HG02938 (cell line): ENCODE measurements at regions not wholly inside any gene's neighbourhood (a gene's known extent, or its start where the extent isn't known, plus 50 kb on each side); places are given as distances from the start of the nearest gene placed in this dataset.
A peak's percentile ranks its signal among the peaks of the same experiment; 100 is the strongest.

Source experiments
- ATAC-seq: cut with Tn5 transposase; IDR thresholded peaks from one replicate; pipeline ENCODE4 v1.9.1; 2021; ENCODE audit warnings: mild to moderate bottlenecking, moderate library complexity; ENCODE audit not compliant: unreplicated experiment

DNA sequence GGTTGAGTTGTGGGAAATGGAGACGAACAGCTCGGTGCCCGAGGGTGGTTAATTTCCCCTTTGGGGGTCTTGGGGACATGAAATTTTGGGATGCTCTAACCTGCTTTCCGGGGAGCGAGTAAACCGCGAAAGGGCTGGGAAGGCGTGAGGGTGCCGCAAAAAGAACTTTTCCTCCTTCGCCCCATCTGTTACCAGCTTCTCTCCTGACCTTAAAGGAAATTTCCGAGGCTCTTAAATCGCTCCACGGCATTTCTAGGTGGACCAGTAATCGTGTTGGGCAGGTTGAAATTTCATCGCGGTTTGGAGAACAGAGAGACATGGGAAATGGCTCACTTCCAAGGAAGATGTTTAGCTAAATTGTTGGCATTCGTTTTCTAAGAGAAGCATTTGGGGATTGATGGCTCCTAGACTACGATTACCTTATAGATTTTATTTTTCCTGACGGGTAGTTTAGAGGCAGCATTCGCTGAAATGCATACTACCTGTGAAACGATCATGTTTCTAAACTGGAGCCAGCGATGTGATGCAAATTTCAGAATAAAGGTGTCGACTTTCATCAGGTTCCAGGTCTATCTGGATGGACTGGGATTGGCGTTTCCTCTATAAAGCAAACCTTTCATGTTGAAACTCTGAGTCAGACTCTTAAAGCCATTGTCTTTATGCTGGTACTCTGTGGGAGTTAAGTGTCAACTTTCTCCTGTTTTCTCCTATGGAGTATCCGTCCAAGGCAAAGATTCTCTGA lies 414.5 kb downstream of the PCNX1 start:
- no peak for ATAC-seq

DNA sequence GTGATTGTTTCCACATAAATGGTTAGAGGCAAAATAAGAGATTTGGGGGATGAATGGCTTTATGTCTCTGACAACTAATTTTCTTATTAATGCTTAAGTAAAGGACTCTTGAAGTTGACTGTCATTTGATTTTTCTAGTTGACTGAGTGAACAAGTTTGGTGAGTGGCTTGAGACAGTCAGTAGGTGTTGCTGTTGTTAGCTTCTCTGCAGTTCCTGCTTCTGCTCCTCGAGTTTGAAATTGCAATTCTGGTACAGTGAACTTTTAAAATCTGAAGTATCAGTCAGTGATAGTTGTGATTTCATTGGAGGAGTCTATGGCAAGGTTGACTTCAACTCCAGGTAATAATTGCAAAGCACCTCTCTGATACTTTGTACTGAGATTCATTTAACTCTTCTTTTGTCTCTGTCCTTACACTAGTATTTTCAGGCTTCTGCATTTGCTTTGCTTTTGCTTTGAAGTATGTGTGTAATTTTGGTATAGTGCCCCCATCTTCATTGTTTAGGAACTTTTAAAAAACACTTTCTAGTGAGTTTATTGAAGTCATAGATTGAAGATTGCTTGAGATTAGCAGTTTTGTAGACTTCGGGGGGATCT lies 415.5 kb downstream of the PCNX1 start:
- ATAC-seq, result no peak

DNA sequence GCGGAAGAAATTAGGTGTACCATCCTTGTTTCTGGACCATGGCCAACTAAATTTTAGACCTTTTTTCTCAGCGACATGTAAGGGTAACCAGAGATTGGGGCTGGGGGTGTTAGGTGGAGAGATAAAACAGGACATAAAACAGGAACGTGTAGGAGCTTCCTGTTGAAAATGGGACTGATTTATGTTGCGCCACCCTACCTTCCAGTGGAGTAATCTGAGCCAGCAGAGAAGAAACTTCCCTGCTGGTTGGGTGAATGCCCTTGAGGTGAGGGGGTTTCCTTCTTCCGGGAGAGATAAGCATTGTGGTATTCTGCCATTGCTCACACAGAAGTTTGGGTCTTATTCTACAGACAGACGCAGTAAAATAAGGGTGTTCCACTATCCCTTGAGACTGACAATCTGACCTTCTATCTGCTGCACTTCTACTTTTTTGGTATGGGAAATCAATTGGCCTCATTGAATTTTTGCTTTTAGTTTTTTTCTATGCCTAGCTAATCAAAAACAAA lies 417.6 kb downstream of the PCNX1 start:
- no peak for ATAC-seq

DNA sequence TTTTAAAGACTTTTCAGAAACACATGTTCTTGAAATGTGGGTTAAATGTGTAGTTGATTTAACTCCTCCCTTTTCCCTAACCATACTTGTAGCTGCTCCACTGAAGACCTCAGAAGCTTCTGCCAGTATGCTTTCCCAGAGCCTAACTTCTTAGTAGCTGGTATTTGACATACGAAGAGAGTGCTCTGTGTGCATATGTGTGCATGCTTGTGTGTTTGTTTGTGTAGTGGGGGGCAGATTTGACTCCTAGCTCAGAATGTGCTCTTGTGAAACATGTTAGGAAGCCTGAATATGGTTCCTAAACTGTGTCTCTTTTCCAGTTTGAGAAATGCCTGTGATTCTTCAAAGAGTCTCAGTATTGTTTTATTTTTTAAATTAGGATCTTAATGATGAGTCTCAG lies 420.4 kb downstream of the PCNX1 start:
- ATAC-seq, result no peak

DNA sequence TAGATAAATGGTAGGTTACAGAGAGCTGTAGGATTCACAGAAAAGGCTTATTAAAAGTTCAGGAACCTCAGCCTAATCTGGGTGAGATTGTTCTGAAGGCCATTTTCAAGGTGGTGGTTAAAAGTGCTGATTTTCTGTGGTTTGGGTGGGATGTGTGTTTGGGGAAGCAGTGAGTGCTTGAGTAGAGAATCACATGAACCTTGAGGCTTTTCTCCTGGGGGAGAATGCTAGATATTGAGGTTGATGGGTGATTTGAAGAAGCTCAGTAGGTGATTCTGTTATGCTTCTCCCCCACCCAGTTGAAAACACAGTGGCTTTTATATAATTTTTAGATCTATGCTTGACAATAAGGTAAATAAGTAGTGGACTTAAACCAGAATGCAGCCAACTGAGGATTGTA lies 420.9 kb downstream of the PCNX1 start:
- no peak for ATAC-seq

DNA sequence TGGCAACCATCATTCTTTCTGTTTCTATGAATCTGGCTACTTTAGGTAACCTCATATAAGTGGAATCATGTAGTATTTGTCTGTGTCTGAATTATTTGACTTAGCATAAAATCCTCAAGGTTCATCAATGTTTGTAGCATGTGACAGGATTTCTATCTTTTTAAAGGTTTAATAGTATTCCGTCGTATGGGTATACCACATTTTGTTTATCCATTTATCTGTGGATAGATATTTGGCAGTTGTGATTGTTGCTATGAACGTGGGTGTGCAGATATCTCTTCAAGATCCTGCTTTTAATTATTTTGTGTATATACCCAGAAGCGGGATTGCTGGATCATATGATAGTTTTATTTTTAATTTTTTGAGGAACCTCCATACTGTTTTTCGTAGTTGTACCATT lies 421.7 kb downstream of the PCNX1 start:
- ATAC-seq, result no peak

DNA sequence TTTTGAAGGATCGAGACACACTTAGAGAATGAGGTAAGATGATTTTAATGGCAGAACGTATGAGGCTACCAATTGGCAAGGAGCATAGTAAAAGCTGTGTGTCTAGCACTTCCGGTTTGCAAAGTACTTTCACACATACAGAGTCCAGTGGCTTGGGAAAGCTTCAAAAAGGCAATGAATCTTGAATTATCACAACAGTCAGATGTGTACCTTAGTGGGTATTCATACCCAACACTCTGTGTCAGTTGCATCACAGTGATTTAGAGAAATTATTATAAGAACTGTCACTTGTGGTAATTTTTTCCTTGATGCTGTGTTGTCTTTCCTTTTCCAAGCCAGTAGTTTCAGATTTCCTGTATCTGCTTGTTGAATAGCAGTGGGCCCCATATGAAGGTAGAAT lies 424.1 kb downstream of the PCNX1 start:
- ATAC-seq, result no peak

DNA sequence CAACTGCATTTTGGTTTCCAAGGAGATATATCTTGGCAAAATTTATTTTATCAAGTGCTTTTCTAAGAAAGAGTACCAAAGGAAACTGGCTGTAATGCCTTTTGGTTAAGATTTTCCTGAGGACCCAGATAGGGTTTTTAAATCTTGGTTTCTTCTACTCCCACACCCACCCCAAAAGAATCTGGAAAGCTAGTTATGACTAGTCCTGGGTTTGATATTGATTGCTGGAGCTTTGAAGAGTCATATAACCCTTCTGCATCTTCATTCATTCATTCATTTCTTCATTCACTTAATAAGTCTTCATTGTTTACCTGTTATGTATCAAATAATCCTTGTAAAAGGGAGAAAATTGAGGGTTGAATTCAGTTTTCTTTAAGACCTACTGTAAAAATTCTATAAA lies 425.2 kb downstream of the PCNX1 start:
- no peak for ATAC-seq

DNA sequence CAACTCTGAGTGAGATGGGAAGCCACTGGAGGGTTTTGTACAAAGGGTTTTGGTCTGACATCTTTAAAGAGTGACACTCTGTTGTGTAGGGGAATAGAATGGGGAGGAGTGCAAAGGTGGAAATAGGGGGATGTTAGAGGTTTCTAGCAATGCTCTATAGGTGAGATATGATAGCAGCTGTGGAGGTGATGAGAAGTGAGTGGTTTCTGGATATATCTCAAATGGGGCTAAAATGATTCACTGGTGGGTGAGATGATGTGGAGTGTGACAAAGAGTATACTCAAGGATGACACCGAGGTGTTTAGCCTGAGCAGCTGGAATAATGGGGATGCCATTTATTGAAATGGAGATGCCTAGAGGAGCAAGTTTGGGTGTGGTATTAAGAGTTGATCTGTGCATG lies 426.4 kb downstream of the PCNX1 start:
- no peak for ATAC-seq

DNA sequence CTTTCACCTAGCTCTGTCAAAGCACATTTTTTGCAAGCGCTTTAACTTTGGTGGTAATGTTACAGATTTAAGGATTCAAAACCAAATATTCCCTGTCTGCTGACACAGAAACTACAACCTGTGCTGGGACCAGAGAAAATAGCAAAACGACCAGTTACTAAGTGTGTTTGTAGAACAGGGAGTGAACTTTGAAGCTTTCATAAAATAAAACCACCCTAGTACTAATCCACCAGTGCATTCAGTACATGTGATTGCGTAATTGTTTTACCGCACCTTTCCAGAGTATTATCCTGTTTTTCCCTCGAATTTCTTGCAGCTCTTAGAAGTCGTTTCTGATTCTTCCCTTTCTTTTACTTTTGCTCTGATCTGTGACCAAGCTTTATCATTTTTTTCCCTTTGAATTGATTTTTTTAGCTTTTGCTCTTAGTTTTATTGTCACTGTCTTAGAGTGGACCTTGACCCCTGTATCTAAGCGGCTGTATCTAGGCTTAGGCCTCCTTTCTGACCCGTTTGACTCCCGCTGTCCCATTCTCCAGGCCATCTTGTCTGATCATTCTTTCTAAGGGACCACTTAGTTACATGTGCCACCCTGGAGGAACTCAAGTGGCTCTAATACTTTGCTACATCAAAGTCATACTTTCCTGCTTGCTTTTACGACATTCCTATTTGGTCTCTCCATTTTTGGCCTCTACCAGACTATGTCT lies 429.4 kb downstream of the PCNX1 start:
- no peak for ATAC-seq

DNA sequence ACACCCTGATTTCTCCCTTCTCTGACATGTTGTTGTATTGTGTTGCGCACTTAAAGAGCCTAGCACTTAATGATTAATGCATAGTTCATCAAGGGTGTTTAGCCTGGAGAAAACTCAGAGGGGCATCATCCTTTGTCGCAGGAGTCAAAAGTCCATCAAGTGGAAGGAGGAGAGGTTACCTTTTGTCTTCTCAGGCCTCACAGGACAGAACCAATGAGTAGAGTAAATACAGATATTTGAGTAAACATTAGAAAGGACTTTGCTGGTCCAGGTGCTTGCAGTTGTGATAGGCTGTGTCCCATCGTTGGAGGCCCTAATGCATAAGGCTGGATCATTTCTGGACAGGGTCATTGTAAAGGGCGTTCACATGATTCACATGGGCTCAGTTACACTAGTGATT lies 430.9 kb downstream of the PCNX1 start:
- no peak for ATAC-seq

DNA sequence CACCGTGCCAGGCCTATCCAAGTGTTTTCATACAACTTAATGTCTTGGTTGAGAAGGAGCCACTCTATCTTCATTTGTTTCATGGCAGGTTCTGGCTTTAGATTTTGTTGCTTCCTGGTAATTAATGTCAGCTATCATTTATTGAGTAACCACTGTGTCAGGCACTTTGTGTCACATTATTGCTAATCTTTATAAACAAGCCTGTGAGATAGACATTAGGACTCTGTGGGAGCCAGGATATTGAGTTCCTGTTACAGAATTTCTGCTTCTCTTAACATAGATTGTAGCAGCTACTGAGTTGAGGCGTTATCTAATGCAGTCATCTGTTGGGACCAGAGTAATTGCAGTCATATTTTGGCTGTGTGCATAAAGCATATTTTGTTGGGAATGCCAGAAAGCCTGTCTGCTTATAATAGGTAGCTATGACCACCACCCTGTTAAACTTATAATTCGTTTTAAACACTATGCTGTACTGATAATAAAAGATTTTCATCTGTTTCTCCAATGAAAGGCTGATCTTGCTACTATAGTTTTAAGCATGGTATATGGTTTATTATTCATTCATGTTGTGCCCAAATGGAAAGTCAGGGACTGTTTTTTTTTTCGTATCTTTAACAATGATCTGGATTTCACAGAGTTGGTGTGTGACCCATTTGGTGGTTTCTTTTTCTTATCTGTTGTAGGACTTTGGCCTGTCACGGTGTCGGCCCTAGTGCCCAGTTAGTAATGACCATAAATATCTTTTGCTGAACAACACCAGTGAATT lies 432.6 kb downstream of the PCNX1 start:
- ATAC-seq, result no peak

DNA sequence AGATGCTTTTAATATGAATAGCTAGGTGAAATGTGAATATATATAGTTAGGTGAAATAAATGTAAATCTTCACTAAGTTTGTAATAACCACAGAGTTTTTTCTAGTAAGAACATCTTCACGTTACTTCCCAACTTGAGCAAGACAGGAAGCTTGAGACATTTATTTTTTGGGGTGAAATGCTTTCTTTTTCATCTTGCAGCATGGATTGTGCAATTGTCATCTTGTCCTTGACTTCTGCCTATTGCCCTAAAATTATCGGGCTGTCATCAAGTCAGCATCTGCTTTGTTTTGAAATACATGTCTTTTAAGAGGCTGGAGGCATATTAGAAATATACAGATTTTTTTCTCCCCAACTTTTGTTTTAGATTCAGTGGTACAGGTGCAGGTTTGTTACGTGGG lies 433.9 kb downstream of the PCNX1 start:
- ATAC-seq, result no peak

DNA sequence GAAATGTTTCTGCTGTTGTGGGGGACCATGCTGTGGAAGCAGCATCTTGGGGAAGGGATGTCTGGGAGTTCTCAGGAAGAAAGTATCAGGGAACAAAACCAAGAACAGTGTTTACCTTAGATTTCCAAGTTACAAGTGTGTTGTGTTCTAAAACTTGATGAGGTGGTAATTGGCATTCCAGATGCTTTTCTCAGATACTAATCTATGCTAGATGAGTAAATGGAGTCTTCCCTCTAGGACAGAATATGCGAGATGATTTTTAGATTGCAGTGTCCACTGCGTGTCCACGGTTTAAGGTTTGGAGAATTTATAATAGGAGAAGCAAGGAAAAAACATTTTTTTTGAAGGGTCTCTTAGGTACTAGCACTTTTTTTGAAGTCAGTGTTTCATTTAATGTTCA lies 436.5 kb downstream of the PCNX1 start:
- ATAC-seq, result no peak

DNA sequence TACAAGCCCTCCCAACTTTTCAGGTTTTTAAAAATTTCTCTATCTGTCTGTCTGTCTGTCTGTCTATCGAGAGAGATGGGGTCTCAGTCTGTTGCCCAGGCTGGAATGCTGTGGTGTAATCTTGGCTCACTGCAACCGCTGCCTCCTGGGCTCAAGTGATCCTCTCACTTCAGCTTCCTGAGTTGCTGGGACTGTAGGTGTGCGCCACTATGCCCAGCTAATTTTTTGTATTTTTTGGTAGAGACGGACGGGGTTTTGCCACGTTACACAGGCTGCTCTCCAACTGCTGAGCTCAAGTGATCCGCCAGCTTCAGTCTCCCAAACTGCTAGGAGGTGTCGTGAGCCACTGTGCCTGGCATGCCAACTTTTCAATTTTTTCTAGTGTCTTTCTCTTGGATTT lies 437.2 kb downstream of the PCNX1 start:
- no peak for ATAC-seq

DNA sequence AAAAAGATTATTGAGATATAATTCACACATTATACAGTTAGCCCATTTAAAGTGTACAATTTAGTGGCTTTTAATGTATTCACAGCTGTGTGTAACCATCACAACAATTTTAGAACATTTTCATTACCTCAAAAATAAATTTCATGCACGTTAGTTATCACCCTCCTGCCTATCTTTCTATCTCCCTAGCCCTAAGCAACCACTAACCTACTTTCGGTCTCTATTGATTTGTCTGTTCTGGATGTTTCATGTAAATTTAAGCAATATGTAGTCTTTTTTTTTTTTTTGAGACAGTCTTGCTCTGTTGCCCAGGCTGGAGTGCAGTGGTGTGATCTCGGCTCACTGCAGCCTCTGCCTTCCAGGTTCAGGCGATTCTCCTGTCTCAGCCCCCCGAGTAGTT lies 439.4 kb downstream of the PCNX1 start:
- peak; percentile 55 for ATAC-seq

DNA sequence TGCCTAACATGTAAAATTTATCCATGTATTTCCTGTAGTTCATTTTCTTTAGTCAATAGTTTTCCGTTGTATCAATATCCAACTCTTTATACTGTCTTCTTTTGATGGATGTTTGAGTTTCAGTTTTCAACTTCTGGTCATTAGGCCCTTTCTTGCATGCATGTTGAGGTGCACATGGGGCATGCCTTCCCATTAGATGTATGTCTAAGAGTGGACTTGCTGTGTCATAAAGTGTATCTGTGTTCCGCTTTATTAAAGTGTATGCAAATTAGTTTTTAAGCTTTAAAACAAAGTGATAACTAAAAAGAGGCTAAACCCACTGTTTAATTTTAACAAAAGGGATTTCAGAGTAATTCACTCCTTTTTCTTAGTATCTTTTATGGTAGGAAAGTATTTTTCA lies 441.1 kb downstream of the PCNX1 start:
- no peak for ATAC-seq

DNA sequence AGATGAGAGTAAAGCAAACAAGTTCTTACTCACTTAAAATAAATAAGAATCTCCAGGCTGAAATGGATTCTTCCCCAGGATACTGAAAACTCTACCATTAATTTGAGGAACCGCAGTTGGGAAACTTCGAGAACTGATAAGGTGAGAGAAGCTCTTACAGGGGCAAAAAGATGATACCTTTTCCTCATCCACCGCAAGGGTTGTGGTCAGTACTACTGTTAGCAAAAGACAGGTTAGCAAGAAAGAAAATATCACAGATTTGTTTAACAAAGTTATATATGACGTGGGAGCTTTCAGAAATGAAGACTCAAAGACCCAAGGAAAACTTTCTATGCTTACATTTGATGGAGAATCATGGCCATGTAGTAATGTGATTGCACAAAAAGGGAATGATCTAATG lies 441.6 kb downstream of the PCNX1 start:
- ATAC-seq, result no peak

DNA sequence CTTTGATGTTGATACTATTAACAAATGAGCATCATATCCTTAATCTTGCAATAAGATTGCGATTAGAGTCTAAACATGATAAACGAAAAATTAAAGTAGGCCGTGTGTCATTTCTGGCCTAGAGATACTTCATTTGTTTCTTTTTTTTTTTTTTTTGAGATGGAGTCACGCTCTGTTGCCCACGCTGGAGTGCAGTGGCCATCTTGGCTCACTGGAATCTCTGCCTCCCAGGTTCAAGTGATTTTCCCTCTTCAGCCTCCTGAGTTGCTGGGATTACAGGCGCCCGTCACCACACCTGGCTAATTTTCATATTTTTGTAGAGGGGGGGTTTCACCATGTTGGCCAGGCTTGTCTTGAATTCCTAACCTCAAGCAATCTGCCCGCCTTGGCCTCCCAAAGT lies 446.9 kb downstream of the PCNX1 start:
- ATAC-seq, result no peak

DNA sequence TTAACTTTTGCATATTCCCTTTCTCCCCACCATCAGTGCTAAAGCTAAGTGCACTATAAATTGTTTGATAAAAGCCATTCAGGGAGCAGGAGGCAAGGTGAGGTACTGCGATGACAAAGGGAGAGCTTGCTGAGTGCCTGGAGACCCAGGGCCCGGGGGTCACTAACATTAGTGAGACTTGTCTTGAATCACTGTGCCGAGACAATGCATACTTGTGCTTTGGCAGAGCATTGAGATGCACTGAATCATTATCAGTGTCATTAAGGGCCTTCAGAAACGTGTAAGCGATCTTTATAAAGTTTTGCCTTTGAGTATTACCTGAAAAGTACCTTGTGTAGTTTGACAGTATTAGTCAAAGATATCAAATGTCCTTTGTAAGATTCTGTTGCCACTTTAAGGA lies 447.5 kb downstream of the PCNX1 start:
- ATAC-seq, result no peak
